ENCODE measurements at regions not wholly inside any gene's neighbourhood (a gene's known extent, or its start where the extent isn't known, plus 50 kb on each side); places are given as distances from the start of the nearest gene placed in this dataset.

DNA sequence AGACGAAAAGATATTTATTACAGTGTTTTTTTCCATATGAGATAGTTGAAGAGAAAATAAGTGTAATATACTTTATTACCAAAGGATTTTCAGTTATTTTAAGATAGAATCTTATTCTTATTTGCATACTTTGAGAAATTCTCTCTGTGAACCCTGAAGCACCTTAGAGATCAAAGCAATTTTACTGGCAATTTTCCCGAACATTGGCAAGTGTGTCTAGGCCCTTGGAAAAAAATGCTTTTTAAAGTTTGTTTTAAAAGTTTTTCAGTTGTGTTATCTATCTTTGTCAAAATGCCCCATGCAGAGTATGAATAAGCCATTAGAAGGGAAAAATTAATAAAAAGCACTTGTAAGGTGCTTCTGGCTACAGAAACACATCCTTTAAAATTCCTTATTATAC, 276.8 kb upstream of the HSF2 start (continued):
- no peak for TF ChIP-seq HMBOX1 (IDR thresholded peaks at IDR 0.05)
- TF ChIP-seq, protein P1, sequence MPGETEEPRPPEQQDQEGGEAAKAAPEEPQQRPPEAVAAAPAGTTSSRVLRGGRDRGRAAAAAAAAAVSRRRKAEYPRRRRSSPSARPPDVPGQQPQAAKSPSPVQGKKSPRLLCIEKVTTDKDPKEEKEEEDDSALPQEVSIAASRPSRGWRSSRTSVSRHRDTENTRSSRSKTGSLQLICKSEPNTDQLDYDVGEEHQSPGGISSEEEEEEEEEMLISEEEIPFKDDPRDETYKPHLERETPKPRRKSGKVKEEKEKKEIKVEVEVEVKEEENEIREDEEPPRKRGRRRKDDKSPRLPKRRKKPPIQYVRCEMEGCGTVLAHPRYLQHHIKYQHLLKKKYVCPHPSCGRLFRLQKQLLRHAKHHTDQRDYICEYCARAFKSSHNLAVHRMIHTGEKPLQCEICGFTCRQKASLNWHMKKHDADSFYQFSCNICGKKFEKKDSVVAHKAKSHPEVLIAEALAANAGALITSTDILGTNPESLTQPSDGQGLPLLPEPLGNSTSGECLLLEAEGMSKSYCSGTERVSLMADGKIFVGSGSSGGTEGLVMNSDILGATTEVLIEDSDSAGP (CRISPR knock-in tag; IDR thresholded peaks at IDR 0.05) = no peak
- TF ChIP-seq, protein P2, sequence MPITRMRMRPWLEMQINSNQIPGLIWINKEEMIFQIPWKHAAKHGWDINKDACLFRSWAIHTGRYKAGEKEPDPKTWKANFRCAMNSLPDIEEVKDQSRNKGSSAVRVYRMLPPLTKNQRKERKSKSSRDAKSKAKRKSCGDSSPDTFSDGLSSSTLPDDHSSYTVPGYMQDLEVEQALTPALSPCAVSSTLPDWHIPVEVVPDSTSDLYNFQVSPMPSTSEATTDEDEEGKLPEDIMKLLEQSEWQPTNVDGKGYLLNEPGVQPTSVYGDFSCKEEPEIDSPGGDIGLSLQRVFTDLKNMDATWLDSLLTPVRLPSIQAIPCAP (CRISPR knock-in tag; IDR thresholded peaks at IDR 0.05; ENCODE audit: borderline replicate concordance) = no peak
- no peak for TF ChIP-seq ZNF23 (CRISPR knock-in tag; IDR thresholded peaks at IDR 0.05)

DNA sequence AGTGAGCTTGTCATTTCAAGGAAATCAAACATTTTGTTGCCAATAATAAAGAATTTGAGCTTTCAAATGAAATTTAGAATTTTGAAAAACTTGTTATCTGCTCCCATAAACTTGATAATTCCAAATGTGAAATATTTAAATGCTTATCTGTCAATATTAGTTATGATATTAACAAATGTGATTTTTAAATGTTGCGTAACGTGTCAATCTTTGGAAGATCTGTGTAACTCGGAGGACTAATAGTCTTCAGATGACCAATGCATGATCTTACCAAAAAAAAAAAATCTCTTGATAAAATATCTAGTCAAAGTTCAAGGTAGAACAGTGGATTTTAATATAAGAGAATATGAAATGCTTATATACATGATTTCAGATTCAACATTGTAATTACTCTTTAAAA, 274.5 kb upstream of the HSF2 start:
- TF ChIP-seq PCBP1 (IDR thresholded peaks at IDR 0.05; ENCODE audit: low read depth, low read length, poor library complexity, severe bottlenecking) (no peak), KLF6 (CRISPR knock-in tag; IDR thresholded peaks at IDR 0.05; ENCODE audit: borderline replicate concordance) (no peak), MCM3 (IDR thresholded peaks at IDR 0.05) (no peak), CEBPB (tag; IDR thresholded peaks at IDR 0.05) (peak; percentile 32; the same call in 1 of the 2 replicates), CEBPG (CRISPR knock-in tag; IDR thresholded peaks at IDR 0.05) (no peak), CEBPG (tag; conservative IDR thresholded peaks at IDR 0.05 in 1 of 2, IDR thresholded peaks at IDR 0.05 in 1 of 2) (peak in 1 of 2 experiments; percentile 76; a peak in 2 of 4 replicates), NFRKB (IDR thresholded peaks at IDR 0.05; ENCODE audit: low read depth) (no peak)
- TF ChIP-seq, protein P3, sequence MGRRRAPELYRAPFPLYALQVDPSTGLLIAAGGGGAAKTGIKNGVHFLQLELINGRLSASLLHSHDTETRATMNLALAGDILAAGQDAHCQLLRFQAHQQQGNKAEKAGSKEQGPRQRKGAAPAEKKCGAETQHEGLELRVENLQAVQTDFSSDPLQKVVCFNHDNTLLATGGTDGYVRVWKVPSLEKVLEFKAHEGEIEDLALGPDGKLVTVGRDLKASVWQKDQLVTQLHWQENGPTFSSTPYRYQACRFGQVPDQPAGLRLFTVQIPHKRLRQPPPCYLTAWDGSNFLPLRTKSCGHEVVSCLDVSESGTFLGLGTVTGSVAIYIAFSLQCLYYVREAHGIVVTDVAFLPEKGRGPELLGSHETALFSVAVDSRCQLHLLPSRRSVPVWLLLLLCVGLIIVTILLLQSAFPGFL (CRISPR knock-in tag; IDR thresholded peaks at IDR 0.05) = no peak
- Histone ChIP-seq H3K27ac (ENCODE audit: extremely low read depth, low read depth, low read length) (no peak overlapping the region), H3K36me3 (ENCODE audit: control insufficient read depth, insufficient read depth, low read length) (no peaks in the 10 kb centered on the region), H2AFZ (ENCODE audit: low read depth, low read length) (no peak overlapping the region), H3K4me1 (replicated peaks in 1 of 2; ENCODE audit: control insufficient read depth in 2 of 2, insufficient read depth in 2 of 2, low read length in 2 of 2) (no peaks in the 10 kb centered on the region), H3K9ac (ENCODE audit: insufficient read depth in 1 of 2, low read depth in 2 of 2, low read length in 2 of 2) (no peak overlapping the region), H3K4me2 (ENCODE audit: insufficient read depth, low read length) (no peak overlapping the region), H3K4me3 (no peak overlapping the region), H4K20me1 (replicated peaks; ENCODE audit: control insufficient read depth, insufficient read depth, low read length) (no peaks in the 10 kb centered on the region), H3K9me1 (ENCODE audit: control insufficient read depth, insufficient read depth, low read length) (no peaks in the 10 kb centered on the region), H3K9me3 (replicated peaks; ENCODE audit: control insufficient read depth, insufficient read depth, low read depth, low read length) (no peaks in the 10 kb centered on the region), H3K79me2 (ENCODE audit: control insufficient read depth, insufficient read depth, low read length) (no peaks in the 10 kb centered on the region), H3K27me3 (ENCODE audit: control insufficient read depth in 2 of 2, insufficient read depth in 2 of 2, low read length in 2 of 2) (no peaks in the 10 kb centered on the region)
- in situ Hi-C loops (cut with MboI) (no loop called here), intact Hi-C loops (cut with micrococcal nuclease) (no loop called here)
- ATAC-seq (no peak), FAIRE-seq (no peak), DNase-seq (ENCODE audit: extremely low read depth in 1 of 4, low spot score in 3 of 4) (no peak)
- CTCF ChIA-PET (ENCODE audit: low intra/inter-chr PET ratio) = no interaction called here
- 0% methylated on average over 3 of the region's 3 CpGs for WGBS (ENCODE audit: insufficient coverage, low coverage, missing lambda C conversion rate)
- BruUV-seq (replicated peaks) = no TSS peak
- POLR2A ChIA-PET = no interaction called here

Data from K562 (cell line).